ENCODE measurements at regions not wholly inside any gene's neighbourhood (a gene's known extent, or its start where the extent isn't known, plus 50 kb on each side); places are given as distances from the start of the nearest gene placed in this dataset.

DNA sequence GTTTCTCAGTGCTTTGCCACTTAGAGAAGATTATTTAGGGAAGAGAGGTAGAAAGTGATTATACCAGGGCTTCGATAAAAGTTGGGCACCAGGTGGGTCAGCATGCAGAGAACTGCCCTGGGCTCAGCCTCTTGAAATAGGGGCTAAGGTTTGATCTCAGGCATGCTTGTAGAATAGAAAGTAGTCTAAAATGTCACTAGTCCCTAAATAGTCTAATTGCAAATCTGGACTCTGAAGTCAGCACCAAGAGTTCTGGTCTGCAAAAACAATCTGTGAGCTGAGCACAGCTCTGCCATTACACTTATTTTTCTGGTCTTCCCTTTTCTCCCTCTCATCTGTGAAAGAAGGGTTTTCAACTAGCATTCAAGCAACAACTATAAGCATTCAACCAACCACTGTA lies 248.0 kb downstream of the SMARCA2 start:
- TF ChIP-seq, protein P1, sequence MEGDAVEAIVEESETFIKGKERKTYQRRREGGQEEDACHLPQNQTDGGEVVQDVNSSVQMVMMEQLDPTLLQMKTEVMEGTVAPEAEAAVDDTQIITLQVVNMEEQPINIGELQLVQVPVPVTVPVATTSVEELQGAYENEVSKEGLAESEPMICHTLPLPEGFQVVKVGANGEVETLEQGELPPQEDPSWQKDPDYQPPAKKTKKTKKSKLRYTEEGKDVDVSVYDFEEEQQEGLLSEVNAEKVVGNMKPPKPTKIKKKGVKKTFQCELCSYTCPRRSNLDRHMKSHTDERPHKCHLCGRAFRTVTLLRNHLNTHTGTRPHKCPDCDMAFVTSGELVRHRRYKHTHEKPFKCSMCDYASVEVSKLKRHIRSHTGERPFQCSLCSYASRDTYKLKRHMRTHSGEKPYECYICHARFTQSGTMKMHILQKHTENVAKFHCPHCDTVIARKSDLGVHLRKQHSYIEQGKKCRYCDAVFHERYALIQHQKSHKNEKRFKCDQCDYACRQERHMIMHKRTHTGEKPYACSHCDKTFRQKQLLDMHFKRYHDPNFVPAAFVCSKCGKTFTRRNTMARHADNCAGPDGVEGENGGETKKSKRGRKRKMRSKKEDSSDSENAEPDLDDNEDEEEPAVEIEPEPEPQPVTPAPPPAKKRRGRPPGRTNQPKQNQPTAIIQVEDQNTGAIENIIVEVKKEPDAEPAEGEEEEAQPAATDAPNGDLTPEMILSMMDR (IDR thresholded peaks at IDR 0.05), result no peak
- TF ChIP-seq, protein P2, sequence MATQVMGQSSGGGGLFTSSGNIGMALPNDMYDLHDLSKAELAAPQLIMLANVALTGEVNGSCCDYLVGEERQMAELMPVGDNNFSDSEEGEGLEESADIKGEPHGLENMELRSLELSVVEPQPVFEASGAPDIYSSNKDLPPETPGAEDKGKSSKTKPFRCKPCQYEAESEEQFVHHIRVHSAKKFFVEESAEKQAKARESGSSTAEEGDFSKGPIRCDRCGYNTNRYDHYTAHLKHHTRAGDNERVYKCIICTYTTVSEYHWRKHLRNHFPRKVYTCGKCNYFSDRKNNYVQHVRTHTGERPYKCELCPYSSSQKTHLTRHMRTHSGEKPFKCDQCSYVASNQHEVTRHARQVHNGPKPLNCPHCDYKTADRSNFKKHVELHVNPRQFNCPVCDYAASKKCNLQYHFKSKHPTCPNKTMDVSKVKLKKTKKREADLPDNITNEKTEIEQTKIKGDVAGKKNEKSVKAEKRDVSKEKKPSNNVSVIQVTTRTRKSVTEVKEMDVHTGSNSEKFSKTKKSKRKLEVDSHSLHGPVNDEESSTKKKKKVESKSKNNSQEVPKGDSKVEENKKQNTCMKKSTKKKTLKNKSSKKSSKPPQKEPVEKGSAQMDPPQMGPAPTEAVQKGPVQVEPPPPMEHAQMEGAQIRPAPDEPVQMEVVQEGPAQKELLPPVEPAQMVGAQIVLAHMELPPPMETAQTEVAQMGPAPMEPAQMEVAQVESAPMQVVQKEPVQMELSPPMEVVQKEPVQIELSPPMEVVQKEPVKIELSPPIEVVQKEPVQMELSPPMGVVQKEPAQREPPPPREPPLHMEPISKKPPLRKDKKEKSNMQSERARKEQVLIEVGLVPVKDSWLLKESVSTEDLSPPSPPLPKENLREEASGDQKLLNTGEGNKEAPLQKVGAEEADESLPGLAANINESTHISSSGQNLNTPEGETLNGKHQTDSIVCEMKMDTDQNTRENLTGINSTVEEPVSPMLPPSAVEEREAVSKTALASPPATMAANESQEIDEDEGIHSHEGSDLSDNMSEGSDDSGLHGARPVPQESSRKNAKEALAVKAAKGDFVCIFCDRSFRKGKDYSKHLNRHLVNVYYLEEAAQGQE (IDR thresholded peaks at IDR 0.05; ENCODE audit: insufficient read depth in 1 of 2, low read depth in 2 of 2, low read length in 1 of 2), result no peak
- TF ChIP-seq SIN3A (IDR thresholded peaks at IDR 0.05; ENCODE audit: borderline replicate concordance, insufficient read depth, low read depth, low read length), result no peak
- TF ChIP-seq POLR2AphosphoS5 (IDR thresholded peaks at IDR 0.05; ENCODE audit: low read depth, low read length), result no peak
- no peak for TF ChIP-seq TCF7L2 (IDR thresholded peaks at IDR 0.05; ENCODE audit: low read depth, low read length)

All from Panc1 (cell line).